SK-N-SH treated with all-trans-retinoic acid at 6 μM for 48 hours (cell line): ENCODE measurements at regions not wholly inside any gene's neighbourhood (a gene's known extent, or its start where the extent isn't known, plus 50 kb on each side); places are given as distances from the start of the nearest gene placed in this dataset.

Experiments
- ARNTL ChIP-seq: fragments of 450-650 bp; formaldehyde crosslinking; IDR thresholded peaks from 2 replicates; pipeline ENCODE4 v1.5.0; 2020; ENCODE audit warnings: low read depth, mild to moderate bottlenecking, moderate library complexity, borderline replicate concordance
- GLIS3 ChIP-seq: fragments of 250-450 bp; sonication (Bioruptor Pico); IDR thresholded peaks from 2 replicates; pipeline ENCODE4 v1.5.0; 2020; ENCODE audit warnings: mild to moderate bottlenecking, moderate library complexity
- PATZ1 ChIP-seq: fragments of 250-450 bp; sonication (Bioruptor Pico); IDR thresholded peaks from 2 replicates; pipeline ENCODE4 v1.8.0; 2020; ENCODE audit warnings: mild to moderate bottlenecking, moderate library complexity, borderline replicate concordance
- SNAI2 ChIP-seq: fragments of 250-450 bp; sonication (Bioruptor Pico); IDR thresholded peaks from 2 replicates; pipeline ENCODE4 v1.5.0; 2020; ENCODE audit warnings: mild to moderate bottlenecking, moderate library complexity
- ZNF70 ChIP-seq: fragments of 450-650 bp; formaldehyde crosslinking; IDR thresholded peaks from 2 replicates; pipeline ENCODE4 v1.5.0; 2020; ENCODE audit warnings: mild to moderate bottlenecking, moderate library complexity

GRCh38 chr2:33730193-33730592 lies 131.1 kb upstream of the FAM98A start:
- TF ChIP-seq SNAI2 (CRISPR knock-in tag) (no peak), GLIS3 (CRISPR knock-in tag) (no peak), ZNF70 (CRISPR knock-in tag) (no peak), ARNTL (CRISPR knock-in tag) (no peak), PATZ1 (CRISPR knock-in tag) (no peak)
